HCT116 (cell line): ENCODE measurements at regions not wholly inside any gene's neighbourhood (a gene's known extent, or its start where the extent isn't known, plus 50 kb on each side); places are given as distances from the start of the nearest gene placed in this dataset.

Experiments used
- ATAC-seq: fragments of 200-7000 bp; cut with Tn5 transposase; 2 replicates; pipeline ENCODE4 v1.9.1; 2020; ENCODE audit warnings: mild to moderate bottlenecking, moderate library complexity
- BruUV-seq: library from RNA; stranded (reverse); fragments of 400-500 nt; replicated peaks from 2 replicates; lab custom pipeline; 2021; lab: Mats Ljungman, UMichigan
- CTCF ChIA-PET: fragments of 300-600 bp; sonication (Branson Sonifier 250); formaldehyde crosslinking; loops from one replicate; lab custom pipeline; 2021; ENCODE audit warnings: antibody characterized with exemption; lab: Charles Lee
- POLR2A ChIA-PET: fragments of 300-600, 350-600 bp; sonication (Branson Sonifier 250); formaldehyde crosslinking; loops from one replicate; lab custom pipeline; 2021; ENCODE audit warnings: antibody characterized with exemption; lab: Charles Lee
- RAD21 ChIA-PET, 2 experiments: fragments of 300-600 bp; sonication (Branson Sonifier 250); formaldehyde crosslinking; loops; one replicate each; lab custom pipeline; 2023; ENCODE audit warnings: low total read pairs in 2 of 2; ENCODE audit not compliant: uncharacterized antibody in 2 of 2, unreplicated experiment in 2 of 2, low non-redundant PET in 1 of 2; lab: Charles Lee
- DNase-seq: peaks from one replicate; pipeline ENCODE4 v3.0.0-alpha.2; 2010; ENCODE audit warnings: low read depth, low spot score
- H2AFZ ChIP-seq: fragments of 200-600 bp; shearing (Covaris generic), sonication (generic); 2 replicates; pipeline ENCODE4 v1.6.1; 2017; ENCODE audit warnings: low read depth, mixed run types, mixed read lengths, antibody characterized with exemption, low read length; ENCODE audit not compliant: poor library complexity, severe bottlenecking
- H3K27ac ChIP-seq: 2 replicates; pipeline ENCODE4 v1.5.1; 2012; ENCODE audit warnings: low read depth, low read length
- H3K27me3 ChIP-seq: fragments of 200-600 bp; sonication (generic); 2 replicates; pipeline ENCODE4 v1.6.1; 2016; ENCODE audit warnings: mixed run types, low read length, mixed read lengths; ENCODE audit not compliant: insufficient read depth
- H3K36me3 ChIP-seq, 2 experiments: fragments of 200-500 bp in 1 of 2; fragments of 200-600 bp in 1 of 2; sonication (Bioruptor generic) in 1 of 2; sonication (generic) in 1 of 2; 2 replicates each; pipeline versions ENCODE4 v1.5.1 to v1.6.1; 2014 to 2016; ENCODE audit warnings: low read length in 2 of 2, inconsistent platforms in 1 of 2, mixed read lengths in 1 of 2, mixed run types in 1 of 2; ENCODE audit not compliant: insufficient read depth in 2 of 2, control insufficient read depth in 1 of 2
- H3K4me1 ChIP-seq, 2 experiments: fragments of 200-600 bp in 1 of 2; sonication (generic) in 1 of 2; 2 replicates each; pipeline versions ENCODE4 v1.5.1 to v1.6.1; 2012 to 2017; ENCODE audit warnings: low read length in 2 of 2, inconsistent platforms in 1 of 2, mild to moderate bottlenecking in 1 of 2, mixed read lengths in 1 of 2, mixed run types in 1 of 2, moderate library complexity in 1 of 2; ENCODE audit not compliant: insufficient read depth in 2 of 2, control insufficient read depth in 1 of 2
- H3K4me2 ChIP-seq: fragments of 200-600 bp; sonication (generic); 2 replicates; pipeline ENCODE4 v1.6.1; 2017; ENCODE audit warnings: mixed run types, low read length, mixed read lengths
- H3K4me3 ChIP-seq, 2 experiments: fragments of 200-600 bp in 1 of 2; sonication (generic) in 1 of 2; replicated peaks in 1 of 2; 2 replicates each; pipeline ENCODE4 v1.5.1; 2011 to 2016; ENCODE audit warnings: low read length in 2 of 2, control low read depth in 1 of 2, low read depth in 1 of 2, mild to moderate bottlenecking in 1 of 2, mixed read lengths in 1 of 2, mixed run types in 1 of 2
- H3K79me2 ChIP-seq: fragments of 200-600 bp; sonication (generic); 2 replicates; pipeline ENCODE4 v1.6.1; 2017; ENCODE audit warnings: mild to moderate bottlenecking, mixed run types, low read length, moderate library complexity, mixed read lengths; ENCODE audit not compliant: insufficient read depth
- H3K9ac ChIP-seq: fragments of 200-600 bp; sonication (generic); 2 replicates; pipeline ENCODE4 v1.6.1; 2016; ENCODE audit warnings: low read length, mixed read lengths
- H3K9me2 ChIP-seq: fragments of 200-600 bp; sonication (generic), shearing (Covaris generic); 2 replicates; pipeline ENCODE4 v1.6.1; 2017; ENCODE audit warnings: mixed run types, mild to moderate bottlenecking, moderate library complexity; ENCODE audit not compliant: insufficient read depth
- H3K9me3 ChIP-seq, 2 experiments: fragments of 200-500 bp in 1 of 2; fragments of 200-600 bp in 1 of 2; sonication (Bioruptor generic) in 1 of 2; sonication (generic) in 1 of 2; 2 replicates each; pipeline ENCODE4 v1.6.1; 2014 to 2017; ENCODE audit warnings: low read length in 2 of 2, mixed read lengths in 2 of 2, inconsistent platforms in 1 of 2, low read depth in 1 of 2, mild to moderate bottlenecking in 1 of 2, mixed run types in 1 of 2, moderate library complexity in 1 of 2; ENCODE audit not compliant: control insufficient read depth in 1 of 2, insufficient read depth in 1 of 2
- H4K20me1 ChIP-seq: fragments of 200-600 bp; sonication (generic), shearing (Covaris generic); 2 replicates; pipeline ENCODE4 v1.6.1; 2017; ENCODE audit warnings: mixed run types, mild to moderate bottlenecking, moderate library complexity; ENCODE audit not compliant: insufficient read depth
- ATF3 ChIP-seq: IDR thresholded peaks from 2 replicates; pipeline ENCODE4 v1.6.1; 2012
- CBX3 ChIP-seq: IDR thresholded peaks from 2 replicates; pipeline ENCODE4 v1.6.1; 2012; ENCODE audit warnings: low read depth
- EGR1 ChIP-seq: IDR thresholded peaks from 2 replicates; pipeline ENCODE4 v1.6.1; 2012; ENCODE audit warnings: low read depth
- ELF1 ChIP-seq: IDR thresholded peaks from 2 replicates; pipeline ENCODE4 v1.6.1; 2012; ENCODE audit warnings: low read depth, borderline replicate concordance
- EZH2 ChIP-seq: fragments of 200-600 bp; sonication (generic); IDR thresholded peaks from 2 replicates; pipeline ENCODE4 v1.6.1; 2017; ENCODE audit warnings: antibody characterized with exemption, mixed run types
- MAX ChIP-seq: IDR thresholded peaks from 2 replicates; pipeline ENCODE4 v1.6.1; 2012
- POLR2A ChIP-seq: IDR thresholded peaks from 2 replicates; pipeline ENCODE4 v1.7.0; 2011; ENCODE audit warnings: borderline replicate concordance; ENCODE audit not compliant: insufficient read depth, insufficient read length; ENCODE audit errors: extremely low read depth
- POLR2AphosphoS5 ChIP-seq: IDR thresholded peaks from 2 replicates; pipeline ENCODE4 v1.6.1; 2011; ENCODE audit warnings: mild to moderate bottlenecking, low read depth, low read length, moderate library complexity
- RAD21 ChIP-seq: IDR thresholded peaks from 2 replicates; pipeline ENCODE4 v1.6.1; 2012; ENCODE audit warnings: low read depth, mild to moderate bottlenecking
- SIN3A ChIP-seq: IDR thresholded peaks from 2 replicates; pipeline ENCODE4 v1.6.1; 2012; ENCODE audit warnings: low read depth
- SP1 ChIP-seq: IDR thresholded peaks from 2 replicates; pipeline ENCODE4 v1.6.1; 2012; ENCODE audit warnings: low read depth
- SRF ChIP-seq: IDR thresholded peaks from 2 replicates; pipeline ENCODE4 v1.6.1; 2012; ENCODE audit warnings: low read depth
- YY1 ChIP-seq: IDR thresholded peaks from 2 replicates; pipeline ENCODE4 v1.6.1; 2011; ENCODE audit warnings: low read length, low read depth, moderate library complexity, mild to moderate bottlenecking; ENCODE audit not compliant: insufficient replicate concordance; ENCODE audit errors: extremely low read depth
- ZBTB33 ChIP-seq: IDR thresholded peaks from 2 replicates; pipeline ENCODE4 v1.6.1; 2011; ENCODE audit warnings: mild to moderate bottlenecking, low read length, moderate library complexity; ENCODE audit not compliant: insufficient replicate concordance; ENCODE audit errors: extremely low read depth
- ZFX ChIP-seq: fragments of 450-650 bp; IDR thresholded peaks from 2 replicates; pipeline ENCODE4 v1.6.1; 2017
- intact Hi-C: fragments of 100-400 bp; cut with micrococcal nuclease; formaldehyde crosslinking; loops from 2 replicates; pipeline ENCODE4 v1.10.0; 2022
- TF ChIP-seq, protein P1 (sequence below): IDR thresholded peaks from 2 replicates; pipeline ENCODE4 v1.6.1; 2012; ENCODE audit warnings: low read depth
- TF ChIP-seq, protein P2 (sequence below), 3 experiments: fragments of 200-600 bp in 1 of 3; sonication (generic) in 1 of 3; IDR thresholded peaks in 2 of 3; conservative IDR thresholded peaks in 1 of 3; 2 replicates each; pipeline ENCODE4 v1.5.1; 2012 to 2017; ENCODE audit warnings: low read depth in 2 of 3, low read length in 2 of 3, antibody characterized with exemption in 1 of 3, borderline replicate concordance in 1 of 3, control low read depth in 1 of 3, mild to moderate bottlenecking in 1 of 3, mixed read lengths in 1 of 3, mixed run types in 1 of 3, moderate library complexity in 1 of 3; ENCODE audit not compliant: insufficient read depth in 1 of 3

GRCh38 chr16:76756951-76757350, 434.0 kb upstream of the MON1B start:
- no peaks in the 10 kb centered on the region for H3K4me1 ChIP-seq
- no peak overlapping the region for H2AFZ ChIP-seq
- no peaks in the 10 kb centered on the region for H3K36me3 ChIP-seq
- no peak overlapping the region for H3K9ac ChIP-seq
- intact Hi-C loops = no loop called here
- TF ChIP-seq ATF3 (no peak), POLR2AphosphoS5 (no peak), SP1 (no peak), YY1 (no peak), SRF (no peak), POLR2A (no peak), SIN3A (no peak), EZH2 (no peak), MAX (no peak), EGR1 (no peak), ZFX (no peak), ZBTB33 (no peak), RAD21 (no peak), CBX3 (no peak), ELF1 (no peak)
- TF ChIP-seq, protein P1, sequence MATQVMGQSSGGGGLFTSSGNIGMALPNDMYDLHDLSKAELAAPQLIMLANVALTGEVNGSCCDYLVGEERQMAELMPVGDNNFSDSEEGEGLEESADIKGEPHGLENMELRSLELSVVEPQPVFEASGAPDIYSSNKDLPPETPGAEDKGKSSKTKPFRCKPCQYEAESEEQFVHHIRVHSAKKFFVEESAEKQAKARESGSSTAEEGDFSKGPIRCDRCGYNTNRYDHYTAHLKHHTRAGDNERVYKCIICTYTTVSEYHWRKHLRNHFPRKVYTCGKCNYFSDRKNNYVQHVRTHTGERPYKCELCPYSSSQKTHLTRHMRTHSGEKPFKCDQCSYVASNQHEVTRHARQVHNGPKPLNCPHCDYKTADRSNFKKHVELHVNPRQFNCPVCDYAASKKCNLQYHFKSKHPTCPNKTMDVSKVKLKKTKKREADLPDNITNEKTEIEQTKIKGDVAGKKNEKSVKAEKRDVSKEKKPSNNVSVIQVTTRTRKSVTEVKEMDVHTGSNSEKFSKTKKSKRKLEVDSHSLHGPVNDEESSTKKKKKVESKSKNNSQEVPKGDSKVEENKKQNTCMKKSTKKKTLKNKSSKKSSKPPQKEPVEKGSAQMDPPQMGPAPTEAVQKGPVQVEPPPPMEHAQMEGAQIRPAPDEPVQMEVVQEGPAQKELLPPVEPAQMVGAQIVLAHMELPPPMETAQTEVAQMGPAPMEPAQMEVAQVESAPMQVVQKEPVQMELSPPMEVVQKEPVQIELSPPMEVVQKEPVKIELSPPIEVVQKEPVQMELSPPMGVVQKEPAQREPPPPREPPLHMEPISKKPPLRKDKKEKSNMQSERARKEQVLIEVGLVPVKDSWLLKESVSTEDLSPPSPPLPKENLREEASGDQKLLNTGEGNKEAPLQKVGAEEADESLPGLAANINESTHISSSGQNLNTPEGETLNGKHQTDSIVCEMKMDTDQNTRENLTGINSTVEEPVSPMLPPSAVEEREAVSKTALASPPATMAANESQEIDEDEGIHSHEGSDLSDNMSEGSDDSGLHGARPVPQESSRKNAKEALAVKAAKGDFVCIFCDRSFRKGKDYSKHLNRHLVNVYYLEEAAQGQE = no peak
- TF ChIP-seq, protein P2, sequence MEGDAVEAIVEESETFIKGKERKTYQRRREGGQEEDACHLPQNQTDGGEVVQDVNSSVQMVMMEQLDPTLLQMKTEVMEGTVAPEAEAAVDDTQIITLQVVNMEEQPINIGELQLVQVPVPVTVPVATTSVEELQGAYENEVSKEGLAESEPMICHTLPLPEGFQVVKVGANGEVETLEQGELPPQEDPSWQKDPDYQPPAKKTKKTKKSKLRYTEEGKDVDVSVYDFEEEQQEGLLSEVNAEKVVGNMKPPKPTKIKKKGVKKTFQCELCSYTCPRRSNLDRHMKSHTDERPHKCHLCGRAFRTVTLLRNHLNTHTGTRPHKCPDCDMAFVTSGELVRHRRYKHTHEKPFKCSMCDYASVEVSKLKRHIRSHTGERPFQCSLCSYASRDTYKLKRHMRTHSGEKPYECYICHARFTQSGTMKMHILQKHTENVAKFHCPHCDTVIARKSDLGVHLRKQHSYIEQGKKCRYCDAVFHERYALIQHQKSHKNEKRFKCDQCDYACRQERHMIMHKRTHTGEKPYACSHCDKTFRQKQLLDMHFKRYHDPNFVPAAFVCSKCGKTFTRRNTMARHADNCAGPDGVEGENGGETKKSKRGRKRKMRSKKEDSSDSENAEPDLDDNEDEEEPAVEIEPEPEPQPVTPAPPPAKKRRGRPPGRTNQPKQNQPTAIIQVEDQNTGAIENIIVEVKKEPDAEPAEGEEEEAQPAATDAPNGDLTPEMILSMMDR (IDR thresholded peaks at IDR 0.05 in 2 of 3, conservative IDR thresholded peaks at IDR 0.05 in 1 of 3; ENCODE audit: borderline replicate concordance in 1 of 3, insufficient read depth in 1 of 3, low read depth in 2 of 3, low read length in 2 of 3) = no peak
- ATAC-seq (no peak), DNase-seq (no peak)
- no peak overlapping the region for H3K4me3 ChIP-seq
- H3K79me2 ChIP-seq = no peaks in the 10 kb centered on the region
- H3K27ac ChIP-seq = no peak overlapping the region
- ChIA-PET RAD21 (no interaction called here), POLR2A (no interaction called here), CTCF (no interaction called here)
- no peaks in the 10 kb centered on the region for H3K9me2 ChIP-seq
- peaks cover 0 to 1% of the 10 kb centered on the region in 2 experiments; a peak in 2 of 4 replicates for H3K9me3 ChIP-seq
- no peaks in the 10 kb centered on the region for H3K27me3 ChIP-seq
- no peak overlapping the region for H3K4me2 ChIP-seq
- no peaks in the 10 kb centered on the region for H4K20me1 ChIP-seq
- BruUV-seq = no TSS peak
